GM12878 (cell line): ENCODE measurements at regions not wholly inside any gene's neighbourhood (a gene's known extent, or its start where the extent isn't known, plus 50 kb on each side); places are given as distances from the start of the nearest gene placed in this dataset.

Source experiments
- ATAC-seq: fragments of 200-7000 bp; cut with Tn5 transposase; 3 replicates; pipeline ENCODE4 v1.9.1; 2020; ENCODE audit warnings: mild to moderate bottlenecking, moderate library complexity
- BruUV-seq: library from RNA; stranded (reverse); fragments of 400-500 nt; replicated peaks from 2 replicates; lab custom pipeline; 2021; lab: Mats Ljungman, UMichigan
- CTCF ChIA-PET: fragments of 300-600 bp; sonication (Branson Sonifier 250); formaldehyde crosslinking; extraction: SDS; loops from one replicate; lab custom pipeline; 2021; ENCODE audit warnings: inconsistent platforms; lab: Yijun Ruan, JAX
- POLR2A ChIA-PET: fragments of 350-600 bp; formaldehyde crosslinking; extraction: SDS; loops from one replicate; lab custom pipeline; 2021; ENCODE audit warnings: inconsistent platforms; lab: Charles Lee
- RAD21 ChIA-PET: fragments of 300-600 bp; sonication (Branson Sonifier 250); formaldehyde crosslinking; loops from one replicate; lab custom pipeline; 2023; ENCODE audit warnings: antibody characterized with exemption; ENCODE audit not compliant: unreplicated experiment; lab: Charles Lee
- SMC1A ChIA-PET: fragments of 300-600 bp; sonication (Branson Sonifier 250); formaldehyde crosslinking; loops from one replicate; lab custom pipeline; 2023; ENCODE audit not compliant: unreplicated experiment, uncharacterized antibody; lab: Charles Lee
- DNase-seq: peaks from one replicate; pipeline ENCODE4 v3.0.0-alpha.2; 2011; ENCODE audit warnings: low read depth, low spot score
- FAIRE-seq: peaks from 3 replicates; lab custom pipeline; 2011; peaks lifted over from hg19 to GRCh38; lab: Jason Lieb, UNC
- H2AFZ ChIP-seq: 2 replicates; pipeline ENCODE4 v1.6.0; 2011; ENCODE audit warnings: low read depth, low read length, control low read depth; ENCODE audit not compliant: control insufficient read depth
- H3K27ac ChIP-seq: 2 replicates; pipeline ENCODE4 v1.5.1; 2011; ENCODE audit warnings: control low read depth; ENCODE audit not compliant: control insufficient read depth, insufficient read depth
- H3K27me3 ChIP-seq, 2 experiments: replicated peaks in 1 of 2; 2 replicates each; pipeline versions ENCODE4 v1.6.0 to v1.6.1; 2011; ENCODE audit warnings: low read length in 1 of 2; ENCODE audit not compliant: control insufficient read depth in 2 of 2, insufficient read depth in 2 of 2
- H3K36me3 ChIP-seq, 2 experiments: 2 replicates each; pipeline ENCODE4 v1.5.1; 2011; ENCODE audit warnings: low read length in 1 of 2; ENCODE audit not compliant: control insufficient read depth in 2 of 2, insufficient read depth in 2 of 2
- H3K4me1 ChIP-seq: 2 replicates; pipeline ENCODE4 v1.6.1; 2011; ENCODE audit warnings: mild to moderate bottlenecking, low read length, moderate library complexity, mixed read lengths; ENCODE audit not compliant: control insufficient read depth, insufficient read depth
- H3K4me2 ChIP-seq: 2 replicates; pipeline ENCODE4 v1.6.0; 2011; ENCODE audit warnings: control low read depth; ENCODE audit not compliant: control insufficient read depth, insufficient read depth
- H3K4me3 ChIP-seq: fragments of 200-600 bp; sonication (generic); 2 replicates; pipeline ENCODE4 v1.5.1; 2016
- H3K79me2 ChIP-seq: 2 replicates; pipeline ENCODE4 v1.6.0; 2011; ENCODE audit warnings: low read length; ENCODE audit not compliant: control insufficient read depth, insufficient read depth
- H3K9ac ChIP-seq: 2 replicates; pipeline ENCODE4 v1.8.0; 2011; ENCODE audit warnings: low read length, control low read depth, mixed read lengths; ENCODE audit not compliant: control insufficient read depth, insufficient read depth
- H3K9me3 ChIP-seq: replicated peaks from 3 replicates; pipeline ENCODE4 v1.5.1; 2011; ENCODE audit warnings: mild to moderate bottlenecking, low read length; ENCODE audit not compliant: control insufficient read depth, insufficient read depth
- H4K20me1 ChIP-seq: 2 replicates; pipeline ENCODE4 v1.6.0; 2011; ENCODE audit not compliant: control insufficient read depth, insufficient read depth
- DPF2 ChIP-seq: fragments of 450-650 bp; IDR thresholded peaks from 2 replicates; pipeline ENCODE4 v1.6.1; 2017; ENCODE audit warnings: mild to moderate bottlenecking
- ESRRA ChIP-seq: IDR thresholded peaks from 2 replicates; pipeline ENCODE4 v1.6.1; 2012; ENCODE audit warnings: mild to moderate bottlenecking, low read length, improper control_type of control experiment
- EZH2 ChIP-seq: IDR thresholded peaks from 2 replicates; pipeline ENCODE4 v1.6.1; 2012; ENCODE audit warnings: low read depth, mild to moderate bottlenecking, control low read depth, inconsistent platforms, low read length, borderline replicate concordance; ENCODE audit not compliant: control insufficient read depth
- NFYB ChIP-seq: IDR thresholded peaks from 2 replicates; pipeline ENCODE4 v1.6.1; 2011; ENCODE audit warnings: low read depth, mild to moderate bottlenecking, low read length, improper control_type of control experiment, moderate library complexity; ENCODE audit not compliant: insufficient read depth
- PAX8 ChIP-seq: fragments of 450-650 bp; IDR thresholded peaks from 2 replicates; pipeline ENCODE4 v1.6.1; 2017; ENCODE audit warnings: mild to moderate bottlenecking, moderate library complexity
- RUNX3 ChIP-seq: IDR thresholded peaks from 2 replicates; pipeline ENCODE4 v1.6.1; 2012; ENCODE audit warnings: low read length, inconsistent platforms
- WGBS: methylation state at CpG from one replicate; pipeline ENCODE4 v1.1.6; 2016; ENCODE audit warnings: low lambda C conversion rate; ENCODE audit not compliant: insufficient replicate concordance, insufficient coverage; ENCODE audit errors: missing lambda C conversion rate; 5-methylcytosine and 5-hydroxymethylcytosine counted together
- in situ Hi-C: fragments of 300-500 bp; cut with MboI; formaldehyde crosslinking; loops from 9 replicates; pipeline ENCODE4 v1.14.3; 2018; ENCODE audit warnings: mixed read lengths
- intact Hi-C: fragments of 100-400 bp; cut with micrococcal nuclease; formaldehyde crosslinking; loops from one replicate; pipeline ENCODE4 v1.14.2; 2022; ENCODE audit not compliant: unreplicated experiment
- TF ChIP-seq, protein P1 (sequence below): IDR thresholded peaks from 2 replicates; pipeline ENCODE4 v1.6.1; 2012; ENCODE audit warnings: low read depth, low read length, improper control_type of control experiment
- TF ChIP-seq, protein P2 (sequence below): IDR thresholded peaks from 2 replicates; pipeline ENCODE4 v1.6.1; 2011; ENCODE audit warnings: mild to moderate bottlenecking, low read depth, low read length, moderate library complexity; ENCODE audit not compliant: insufficient replicate concordance
- TF ChIP-seq, protein P3 (sequence below): fragments of 450-650 bp; IDR thresholded peaks from 2 replicates; pipeline ENCODE4 v1.6.1; 2016; ENCODE audit warnings: mild to moderate bottlenecking, moderate library complexity, borderline replicate concordance

DNA sequence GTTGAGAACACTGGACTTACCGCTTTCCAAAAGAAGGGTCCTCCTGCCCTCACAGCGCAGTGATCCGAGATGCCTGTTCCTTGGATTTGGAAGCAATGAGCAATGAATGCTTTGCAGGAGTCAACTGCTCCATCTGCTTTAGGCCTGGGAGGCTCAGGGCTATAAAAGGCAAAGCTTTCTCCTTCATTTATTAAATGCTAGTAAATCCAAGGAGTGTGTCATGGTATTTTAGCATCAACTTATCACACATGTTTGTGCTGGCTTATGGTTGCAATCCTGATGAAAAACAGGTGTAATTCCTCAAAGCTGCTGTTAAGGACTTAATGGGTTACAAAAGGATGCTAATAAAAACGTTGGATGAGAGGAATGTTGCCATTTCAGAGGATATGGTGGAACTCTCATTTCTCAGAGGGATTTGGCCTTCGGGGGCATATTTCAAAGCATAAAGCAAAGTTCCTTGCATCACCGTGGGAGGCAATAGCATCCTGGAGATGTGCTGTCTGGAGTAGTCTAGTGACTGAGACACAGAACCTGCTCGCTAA is 158.5 kb upstream of the TPM1 start:
- no peak overlapping the region for H2AFZ ChIP-seq
- CTCF ChIA-PET = no interaction called here
- POLR2A ChIA-PET = no interaction called here
- 31% methylated on average over 7 of the region's 7 CpGs for WGBS
- ATAC-seq (no peak), FAIRE-seq (no peak), DNase-seq (no peak)
- no TSS peak for BruUV-seq
- no peaks in the 10 kb centered on the region for H3K79me2 ChIP-seq
- RAD21 ChIA-PET = no interaction called here
- H3K27me3 ChIP-seq = peaks cover 0 to 3% of the 10 kb centered on the region in 2 experiments; a peak in 2 of 4 replicates
- H3K9ac ChIP-seq = no peak overlapping the region
- H3K36me3 ChIP-seq = no peaks in the 10 kb centered on the region
- no peak overlapping the region for H3K27ac ChIP-seq
- H4K20me1 ChIP-seq = no peaks in the 10 kb centered on the region
- H3K4me1 ChIP-seq = no peaks in the 10 kb centered on the region
- H3K9me3 ChIP-seq = no peaks in the 10 kb centered on the region
- no peak for TF ChIP-seq RUNX3
- TF ChIP-seq EZH2 = no peak
- TF ChIP-seq, protein P1, sequence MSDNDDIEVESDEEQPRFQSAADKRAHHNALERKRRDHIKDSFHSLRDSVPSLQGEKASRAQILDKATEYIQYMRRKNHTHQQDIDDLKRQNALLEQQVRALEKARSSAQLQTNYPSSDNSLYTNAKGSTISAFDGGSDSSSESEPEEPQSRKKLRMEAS = no peak
- TF ChIP-seq PAX8 = no peak
- no peak for TF ChIP-seq ESRRA
- no peak for TF ChIP-seq DPF2
- TF ChIP-seq, protein P2, sequence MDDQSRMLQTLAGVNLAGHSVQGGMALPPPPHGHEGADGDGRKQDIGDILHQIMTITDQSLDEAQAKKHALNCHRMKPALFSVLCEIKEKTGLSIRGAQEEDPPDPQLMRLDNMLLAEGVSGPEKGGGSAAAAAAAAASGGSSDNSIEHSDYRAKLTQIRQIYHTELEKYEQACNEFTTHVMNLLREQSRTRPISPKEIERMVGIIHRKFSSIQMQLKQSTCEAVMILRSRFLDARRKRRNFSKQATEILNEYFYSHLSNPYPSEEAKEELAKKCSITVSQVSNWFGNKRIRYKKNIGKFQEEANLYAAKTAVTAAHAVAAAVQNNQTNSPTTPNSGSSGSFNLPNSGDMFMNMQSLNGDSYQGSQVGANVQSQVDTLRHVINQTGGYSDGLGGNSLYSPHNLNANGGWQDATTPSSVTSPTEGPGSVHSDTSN = no peak
- TF ChIP-seq, protein P3, sequence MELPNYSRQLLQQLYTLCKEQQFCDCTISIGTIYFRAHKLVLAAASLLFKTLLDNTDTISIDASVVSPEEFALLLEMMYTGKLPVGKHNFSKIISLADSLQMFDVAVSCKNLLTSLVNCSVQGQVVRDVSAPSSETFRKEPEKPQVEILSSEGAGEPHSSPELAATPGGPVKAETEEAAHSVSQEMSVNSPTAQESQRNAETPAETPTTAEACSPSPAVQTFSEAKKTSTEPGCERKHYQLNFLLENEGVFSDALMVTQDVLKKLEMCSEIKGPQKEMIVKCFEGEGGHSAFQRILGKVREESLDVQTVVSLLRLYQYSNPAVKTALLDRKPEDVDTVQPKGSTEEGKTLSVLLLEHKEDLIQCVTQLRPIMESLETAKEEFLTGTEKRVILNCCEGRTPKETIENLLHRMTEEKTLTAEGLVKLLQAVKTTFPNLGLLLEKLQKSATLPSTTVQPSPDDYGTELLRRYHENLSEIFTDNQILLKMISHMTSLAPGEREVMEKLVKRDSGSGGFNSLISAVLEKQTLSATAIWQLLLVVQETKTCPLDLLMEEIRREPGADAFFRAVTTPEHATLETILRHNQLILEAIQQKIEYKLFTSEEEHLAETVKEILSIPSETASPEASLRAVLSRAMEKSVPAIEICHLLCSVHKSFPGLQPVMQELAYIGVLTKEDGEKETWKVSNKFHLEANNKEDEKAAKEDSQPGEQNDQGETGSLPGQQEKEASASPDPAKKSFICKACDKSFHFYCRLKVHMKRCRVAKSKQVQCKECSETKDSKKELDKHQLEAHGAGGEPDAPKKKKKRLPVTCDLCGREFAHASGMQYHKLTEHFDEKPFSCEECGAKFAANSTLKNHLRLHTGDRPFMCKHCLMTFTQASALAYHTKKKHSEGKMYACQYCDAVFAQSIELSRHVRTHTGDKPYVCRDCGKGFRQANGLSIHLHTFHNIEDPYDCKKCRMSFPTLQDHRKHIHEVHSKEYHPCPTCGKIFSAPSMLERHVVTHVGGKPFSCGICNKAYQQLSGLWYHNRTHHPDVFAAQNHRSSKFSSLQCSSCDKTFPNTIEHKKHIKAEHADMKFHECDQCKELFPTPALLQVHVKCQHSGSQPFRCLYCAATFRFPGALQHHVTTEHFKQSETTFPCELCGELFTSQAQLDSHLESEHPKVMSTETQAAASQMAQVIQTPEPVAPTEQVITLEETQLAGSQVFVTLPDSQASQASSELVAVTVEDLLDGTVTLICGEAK = no peak
- no peak for TF ChIP-seq NFYB
- SMC1A ChIA-PET = interaction anchor here (0.7 kb wide), 1 partner anchor 10 kb away, joined by 3 read pairs; no protein-coding TSS in a partner anchor
- intact Hi-C loops = no loop called here
- in situ Hi-C loops = no loop called here
- no peak overlapping the region for H3K4me2 ChIP-seq
- H3K4me3 ChIP-seq = no peak overlapping the region
